ENCODE measurements at regions not wholly inside any gene's neighbourhood (a gene's known extent, or its start where the extent isn't known, plus 50 kb on each side); places are given as distances from the start of the nearest gene placed in this dataset.
"Not testable (repeated sequence)": the region's sequence is repeated elsewhere in the genome, so short reads cannot be mapped to it uniquely, and the experiment has no call there.

DNA sequence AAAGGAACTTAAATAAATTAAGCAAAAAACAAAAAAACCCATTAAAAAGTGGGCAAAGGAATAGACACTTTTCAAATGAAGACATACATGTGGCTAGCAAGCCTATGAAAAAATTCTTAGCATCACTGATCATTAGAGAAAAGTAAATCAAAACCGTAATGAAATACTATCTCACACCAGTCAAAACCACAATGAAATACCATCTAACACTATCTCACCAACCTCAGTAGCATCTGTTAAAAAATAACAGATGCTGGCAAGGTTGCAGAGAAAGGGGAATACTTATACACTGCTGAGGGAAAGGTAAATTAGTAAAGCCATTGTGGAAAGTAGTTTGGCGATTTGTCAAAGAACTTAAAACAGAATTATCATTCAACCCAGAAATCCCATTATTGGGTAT, 381.1 kb downstream of the FLRT2 start:
- no peak for DNase-seq

DNA sequence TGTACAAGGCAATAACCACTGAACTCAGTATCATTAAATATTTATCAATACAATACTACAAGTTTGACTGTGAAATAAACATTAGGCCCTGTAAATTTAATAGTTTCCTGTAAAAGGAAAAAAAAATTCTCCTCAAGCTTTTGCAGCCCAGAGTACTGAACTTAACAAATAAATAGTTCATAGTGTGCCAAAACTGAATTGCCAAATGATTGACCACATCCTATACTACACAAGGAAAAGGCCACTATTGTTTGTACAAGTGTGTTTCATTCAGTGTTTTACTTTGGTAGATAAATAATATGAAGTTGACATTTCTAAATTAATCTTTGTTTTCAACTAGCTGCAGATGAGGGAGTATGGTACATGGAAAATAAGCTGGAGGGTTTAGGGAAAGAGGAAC, 379.6 kb downstream of the FLRT2 start:
- no peak for DNase-seq

DNA sequence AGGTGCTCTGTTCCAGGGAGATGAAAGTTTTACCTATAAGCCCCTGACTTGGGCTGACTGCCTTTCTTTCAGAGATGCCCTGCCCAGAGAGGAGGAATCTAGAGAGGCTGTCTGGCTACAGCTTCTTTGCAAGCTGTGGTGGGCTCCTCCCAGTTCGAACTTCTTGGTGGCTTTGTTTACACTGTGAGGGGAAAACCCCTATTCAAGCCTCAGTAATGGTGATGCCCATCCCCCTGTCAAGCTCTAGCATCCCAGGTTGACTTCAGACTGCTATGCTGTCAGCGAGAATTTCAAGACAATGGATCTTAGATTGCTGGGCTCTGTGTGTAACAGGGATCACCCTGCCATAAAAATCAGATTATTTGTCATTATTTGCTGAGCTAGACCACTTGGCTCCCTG, 377.6 kb downstream of the FLRT2 start:
- DNase-seq = no peak

DNA sequence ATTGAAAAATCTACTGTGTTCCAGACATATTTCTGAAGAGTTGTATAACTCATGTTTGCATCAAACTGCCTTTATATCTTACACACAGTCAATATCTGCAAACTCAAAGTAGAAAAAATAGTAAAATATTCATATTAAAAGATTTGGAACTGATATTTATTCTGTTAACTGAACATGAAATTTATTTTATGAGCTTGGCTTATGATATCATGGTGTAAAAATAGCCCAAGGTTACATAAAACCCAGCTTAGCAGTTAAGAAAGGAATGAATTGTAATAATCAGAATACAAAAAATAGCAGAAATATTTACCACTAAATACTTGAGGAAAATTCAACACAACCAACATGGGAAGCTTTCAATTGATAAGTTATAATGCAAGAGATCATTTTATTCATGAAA, 367.9 kb downstream of the FLRT2 start:
- DNase-seq = no peak

DNA sequence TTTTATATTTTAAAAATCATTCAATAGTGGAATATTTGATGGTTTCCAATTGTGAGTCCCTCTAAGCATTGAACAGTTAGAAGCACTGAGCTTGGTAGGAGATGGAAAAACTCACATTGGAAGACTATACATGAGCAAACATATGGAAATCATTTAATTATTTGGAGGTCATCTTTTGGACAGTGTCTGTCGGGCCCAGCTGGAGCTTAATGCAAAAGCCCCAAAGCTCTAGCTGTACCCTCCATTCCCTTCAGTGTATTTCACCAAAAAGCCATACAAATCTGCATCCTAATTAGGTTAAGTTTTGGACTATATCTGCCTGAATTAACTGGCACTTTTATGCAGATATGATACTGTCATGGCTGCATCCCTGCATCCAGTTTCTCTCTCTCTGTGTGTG, 365.7 kb downstream of the FLRT2 start:
- no peak for DNase-seq

DNA sequence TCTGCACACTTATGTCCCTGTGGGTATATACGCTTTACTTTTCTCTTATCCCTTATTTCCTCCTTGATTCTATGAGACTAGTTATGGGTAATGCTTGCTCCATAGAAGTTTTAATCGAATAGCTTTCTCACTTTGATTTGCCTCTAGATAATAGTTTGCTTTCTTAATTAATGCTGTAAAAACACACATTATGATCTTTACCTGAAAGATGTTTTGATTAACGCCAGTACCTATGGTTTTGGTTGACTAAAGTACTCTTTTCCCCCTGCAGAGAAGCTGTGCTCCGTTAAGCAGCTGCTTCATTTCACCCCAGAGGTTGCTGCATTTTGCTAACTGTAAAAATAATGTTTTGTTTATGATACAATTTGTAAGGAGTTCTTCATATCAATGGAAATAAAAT, 362.3 kb downstream of the FLRT2 start:
- DNase-seq = no peak

DNA sequence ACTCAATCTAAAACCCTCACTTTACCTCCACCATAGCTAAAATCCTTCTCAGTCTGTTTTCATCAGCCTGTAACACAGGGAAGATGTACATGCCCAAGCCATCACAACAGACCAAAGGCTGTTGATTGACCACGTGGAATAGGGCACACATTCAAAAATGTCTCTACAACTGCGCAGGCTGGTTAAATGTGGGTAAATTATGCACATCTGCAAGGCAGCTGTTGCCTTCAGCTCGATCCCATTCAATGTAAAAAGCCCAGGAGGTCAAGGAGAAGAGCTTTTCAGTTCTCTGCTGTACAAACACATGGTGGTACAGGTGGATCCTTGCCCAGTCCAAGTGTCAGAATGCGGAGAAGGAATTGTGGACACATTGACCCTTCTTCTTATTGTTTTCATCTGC, 354.0 kb downstream of the FLRT2 start:
- no peak for DNase-seq

DNA sequence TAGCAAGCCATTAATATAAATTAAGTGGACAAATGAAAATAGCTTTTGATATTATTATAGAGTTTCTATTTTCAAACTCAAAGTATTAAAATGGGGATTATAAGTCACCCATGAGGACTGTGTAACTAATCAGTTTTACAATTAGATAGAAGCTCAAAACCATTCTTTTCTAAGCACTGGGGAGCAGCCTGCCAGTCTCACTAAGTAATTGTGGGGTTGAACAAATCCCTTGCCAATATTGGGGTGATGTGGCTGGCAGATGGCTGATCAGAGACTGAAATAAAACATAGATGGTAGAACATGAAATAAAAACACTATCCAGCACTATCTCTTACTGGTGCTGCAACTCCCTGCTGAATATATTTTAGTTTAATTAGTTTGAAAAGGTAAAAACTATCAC, 353.2 kb downstream of the FLRT2 start:
- DNase-seq = no peak

DNA sequence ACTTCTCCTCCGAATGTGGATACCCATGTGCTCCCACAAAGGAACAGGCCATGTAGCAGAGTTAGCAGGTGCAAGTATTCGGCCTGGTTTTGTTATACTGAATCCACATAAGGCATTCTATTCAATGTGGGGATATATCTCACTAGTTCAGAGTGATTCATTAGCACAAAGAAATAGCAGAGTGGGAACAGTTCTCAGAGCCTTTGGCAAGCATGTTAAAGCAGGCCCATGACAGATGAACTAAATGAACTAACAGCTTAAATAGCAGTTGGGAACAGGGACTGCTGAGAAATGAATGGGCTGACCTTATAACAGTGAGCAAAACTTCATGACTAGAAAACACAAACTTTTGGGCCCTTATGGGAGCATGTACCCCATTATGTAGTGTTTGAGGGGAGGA, 352.0 kb downstream of the FLRT2 start:
- DNase-seq = no peak

DNA sequence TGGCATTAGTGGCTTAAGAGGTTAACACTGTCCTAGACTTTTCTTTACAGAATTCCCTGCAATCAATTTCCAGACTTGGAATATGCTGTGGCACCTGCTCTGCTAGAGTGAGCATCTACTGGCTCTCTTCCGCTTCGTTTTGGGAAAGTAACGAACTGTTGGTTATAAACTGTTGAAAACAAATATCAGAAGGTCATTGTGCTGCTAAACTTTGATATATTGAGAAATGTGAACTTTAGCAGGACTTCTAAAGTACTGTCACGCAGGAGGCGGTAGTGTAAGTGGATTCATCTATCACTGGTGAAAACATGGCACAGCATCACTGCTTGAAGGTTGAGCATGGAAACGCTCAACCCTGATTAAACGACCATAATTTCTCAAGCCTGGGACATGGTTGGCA, 348.9 kb downstream of the FLRT2 start:
- DNase-seq = no peak

DNA sequence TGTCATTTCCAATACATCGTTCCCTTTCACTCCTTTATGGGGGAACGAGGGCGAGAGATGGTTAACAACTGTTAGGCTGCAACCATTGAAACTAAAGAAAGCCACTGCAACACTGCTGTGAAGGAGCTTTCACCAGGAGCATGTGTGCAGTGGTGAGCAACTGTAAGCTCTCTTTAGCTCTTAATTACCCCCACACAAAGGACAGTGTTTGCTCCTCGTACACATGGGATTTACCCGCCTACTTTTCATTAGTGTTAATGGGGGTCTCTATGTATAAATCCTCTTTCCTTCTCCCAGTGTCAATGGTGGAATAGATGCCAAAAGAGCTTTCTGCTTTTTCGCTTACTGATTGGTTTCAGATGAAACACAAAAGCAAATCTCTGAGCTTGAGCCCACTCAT, 343.1 kb downstream of the FLRT2 start:
- DNase-seq = no peak

DNA sequence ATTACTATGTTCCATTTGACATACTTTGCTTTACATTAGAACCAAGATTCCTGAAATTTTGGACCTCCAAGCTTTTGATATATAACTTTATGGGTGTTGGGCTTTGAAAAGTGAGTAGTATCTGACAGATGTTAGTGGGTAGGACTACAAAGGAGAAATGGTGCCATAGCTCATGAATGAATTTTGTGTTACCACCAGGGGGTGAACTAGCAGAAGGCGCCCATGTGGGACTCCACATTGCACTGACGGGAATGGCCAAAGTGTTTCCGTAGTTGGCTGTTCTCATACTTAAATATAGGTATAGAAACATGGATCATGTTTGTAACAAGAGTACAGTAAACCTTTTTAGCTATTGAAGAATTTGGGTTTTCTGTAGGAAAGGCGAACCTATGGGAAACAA, 337.5 kb downstream of the FLRT2 start:
- DNase-seq = no peak

DNA sequence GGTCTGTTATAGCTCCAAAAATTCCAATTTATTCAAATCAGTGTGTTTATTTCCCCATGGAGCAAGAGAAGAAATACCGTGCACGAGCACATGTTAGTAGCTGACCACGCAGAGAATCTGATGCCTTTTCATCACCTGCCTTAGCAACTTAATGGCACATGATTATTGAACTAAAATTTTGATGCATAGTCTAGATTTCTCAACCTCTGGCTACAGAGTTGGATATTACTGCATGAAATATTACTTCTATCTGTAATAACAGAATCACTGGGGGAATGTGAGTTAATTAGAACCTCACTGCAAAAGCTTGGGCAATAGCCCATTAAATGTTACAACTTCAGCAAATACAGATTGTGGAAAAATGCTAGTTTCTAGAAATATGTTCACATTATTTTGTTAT, 335.8 kb downstream of the FLRT2 start:
- no peak for DNase-seq

DNA sequence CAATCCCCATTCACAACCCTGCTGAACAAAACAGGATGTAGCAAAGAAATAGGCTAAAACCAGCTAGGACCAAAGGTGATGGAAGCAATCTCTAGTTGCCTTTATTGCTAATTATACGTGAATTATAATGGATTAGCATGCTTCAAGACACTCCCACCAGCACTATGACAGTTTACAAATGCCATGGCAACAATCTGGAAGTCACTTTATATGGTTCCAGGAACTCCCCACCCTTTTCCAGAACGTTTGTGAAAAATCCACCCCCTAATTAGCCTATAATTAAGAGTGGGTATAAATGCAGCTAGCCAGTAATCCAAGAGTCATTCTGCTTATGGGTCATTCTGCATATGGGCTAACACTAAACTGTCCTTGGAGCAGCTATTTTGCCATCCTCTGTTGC, 328.7 kb downstream of the FLRT2 start:
- no peak for DNase-seq

DNA sequence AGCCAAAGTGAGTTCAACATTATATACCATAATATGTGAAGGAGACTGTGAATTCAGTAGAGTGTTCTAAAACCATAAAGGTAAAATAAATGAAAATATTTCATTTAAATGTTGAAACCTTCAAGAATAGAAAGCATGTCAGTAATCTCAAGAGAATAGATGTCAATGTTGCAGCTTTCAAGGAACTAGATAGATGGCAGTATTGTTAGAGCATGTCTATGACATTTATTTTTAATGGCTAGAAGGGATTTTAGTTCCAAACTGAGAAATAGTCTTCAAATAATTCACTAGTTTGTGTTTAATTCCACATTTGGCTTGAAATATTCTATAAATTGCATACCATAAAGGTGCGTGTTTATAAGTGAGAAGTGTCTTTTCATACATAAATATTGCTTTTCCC, 326.5 kb downstream of the FLRT2 start:
- DNase-seq = no peak

DNA sequence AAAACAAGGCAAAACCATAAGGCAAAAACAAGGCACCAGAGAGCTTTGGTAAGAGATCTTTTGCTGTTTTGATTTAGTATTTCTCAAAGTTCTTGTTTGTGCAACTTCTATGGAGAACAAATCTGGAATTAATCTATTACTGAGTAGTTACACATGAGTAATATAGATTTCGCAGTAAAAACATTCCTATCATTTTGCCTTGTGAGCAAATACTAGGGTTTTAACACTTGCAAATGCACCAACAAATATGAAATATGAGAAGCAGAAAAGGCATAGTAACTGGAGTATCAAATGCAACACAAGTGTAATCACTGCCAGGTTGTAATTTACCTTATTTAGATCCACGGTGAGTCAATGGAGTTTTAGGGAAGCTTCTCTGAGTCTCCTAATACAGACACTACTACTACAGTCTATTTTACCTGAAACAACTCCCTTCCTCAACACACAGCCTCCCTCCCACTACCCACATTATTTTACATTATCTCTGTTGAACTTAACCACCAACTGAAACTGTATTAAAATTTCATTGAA, 324.1 kb downstream of the FLRT2 start:
- no peak for DNase-seq

DNA sequence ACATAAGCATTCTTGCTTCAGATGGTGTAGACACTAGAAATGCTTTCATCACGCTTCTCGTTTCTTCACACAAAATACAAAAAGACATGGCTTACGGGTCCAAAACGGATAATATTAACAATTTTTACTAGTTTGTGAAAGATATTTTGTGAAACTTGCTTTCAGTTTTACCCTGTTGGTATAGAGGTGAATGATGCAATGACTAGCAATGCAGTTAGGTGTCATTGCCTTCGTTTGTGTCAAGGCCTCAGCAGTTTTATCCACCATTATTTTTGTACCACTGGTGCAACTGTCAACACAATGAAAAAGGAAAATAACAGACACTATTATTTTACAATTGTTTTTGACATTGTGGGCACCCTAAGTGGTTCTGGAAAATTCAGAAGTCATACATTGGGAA, 323.0 kb downstream of the FLRT2 start:
- no peak for DNase-seq

DNA sequence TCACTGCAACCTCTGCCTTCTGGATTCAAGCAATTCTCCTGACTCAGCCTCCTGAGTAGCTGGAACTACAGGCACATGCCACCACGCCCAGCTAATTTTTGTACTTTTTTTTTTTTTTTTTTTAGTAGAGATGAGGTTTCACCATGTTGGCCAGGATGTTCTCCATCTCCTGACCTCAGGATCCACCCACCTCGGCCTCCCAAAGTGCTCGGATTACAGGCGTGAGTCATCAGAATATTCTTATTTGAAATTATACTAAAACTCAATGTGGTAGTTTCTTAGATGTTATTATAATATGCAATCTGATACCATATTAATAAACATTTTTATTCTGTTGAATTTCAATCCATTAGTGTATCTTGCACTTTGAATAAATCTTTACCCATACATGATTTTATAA, 322.2 kb downstream of the FLRT2 start:
- DNase-seq = not testable (repeated sequence)

DNA sequence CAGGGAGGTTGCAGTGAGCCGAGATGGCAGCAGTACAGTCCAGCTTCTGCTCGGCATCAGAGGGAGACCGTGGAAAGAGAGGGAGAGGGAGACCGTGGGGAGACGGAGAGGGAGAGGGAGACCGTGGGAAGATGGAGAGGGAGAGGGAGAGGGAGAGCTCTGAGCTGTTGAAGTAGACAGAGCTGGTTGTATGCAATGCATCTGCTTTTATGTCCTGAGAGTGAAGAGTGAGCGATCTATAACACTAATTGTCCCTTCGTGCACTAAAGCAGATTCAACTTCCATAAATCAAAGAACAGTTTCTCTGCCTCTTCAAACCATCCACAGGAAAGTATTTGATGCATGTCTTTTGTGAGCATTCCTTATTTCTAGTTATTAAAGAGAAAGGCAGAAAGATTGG, 300.6 kb downstream of the FLRT2 start:
- DNase-seq = not testable (repeated sequence)

DNA sequence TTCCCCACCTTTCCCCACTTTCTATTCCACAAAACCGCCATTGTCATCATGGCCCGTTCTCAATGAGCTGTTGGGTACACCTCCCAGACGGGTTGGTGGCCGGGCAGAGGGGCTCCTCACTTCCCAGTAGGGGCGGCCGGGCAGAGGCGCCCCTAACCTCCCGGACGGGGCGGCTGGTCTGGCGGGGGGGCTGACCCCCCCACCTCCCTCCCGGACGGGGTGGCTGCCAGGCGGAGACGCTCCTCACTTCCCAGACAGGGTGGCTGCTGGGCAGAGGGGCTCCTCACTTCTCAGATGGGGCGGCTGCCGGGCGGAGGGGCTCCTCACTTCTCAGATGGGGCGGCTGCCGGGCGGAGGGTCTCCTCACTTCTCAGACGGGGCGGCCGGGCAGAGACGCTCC, 299.7 kb downstream of the FLRT2 start:
- not testable (repeated sequence) for DNase-seq

DNA sequence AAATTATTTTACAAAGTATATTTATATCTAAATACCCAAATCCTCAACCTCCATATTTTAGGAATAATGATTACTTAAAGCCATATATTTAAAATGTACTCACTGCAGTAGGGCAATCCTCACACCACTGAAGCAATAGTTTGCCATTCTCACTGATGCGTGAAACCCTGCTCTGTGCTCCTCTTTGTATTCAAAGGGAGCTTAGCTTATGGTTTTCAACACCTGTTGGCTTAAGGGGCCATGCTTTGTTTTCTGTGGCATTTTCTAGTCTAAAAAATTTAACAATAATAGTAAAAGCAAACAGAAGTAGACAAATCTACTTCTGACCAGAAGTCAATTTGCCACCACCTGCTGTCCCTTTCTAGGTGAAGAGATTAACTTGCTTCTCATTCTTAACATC, 294.6 kb downstream of the FLRT2 start:
- no peak for DNase-seq

DNA sequence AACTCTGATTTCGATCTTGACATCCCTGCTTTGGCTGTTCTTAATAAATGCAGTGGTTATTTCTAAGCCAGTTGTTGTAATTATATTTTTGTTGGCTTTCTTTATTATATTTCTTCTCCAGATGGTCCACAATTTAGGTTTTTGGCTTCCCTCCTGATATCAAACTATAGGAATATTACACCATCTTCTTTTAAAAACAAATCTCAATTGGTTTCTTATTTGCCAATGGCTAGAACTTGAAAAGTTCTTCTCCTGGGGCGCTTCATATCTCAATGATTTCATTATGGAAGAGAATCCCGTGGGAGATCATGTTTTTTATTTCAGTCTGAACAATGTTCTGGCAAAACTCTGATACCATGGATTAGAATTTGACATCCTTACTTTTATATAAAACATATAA, 292.3 kb downstream of the FLRT2 start:
- no peak for DNase-seq

DNA sequence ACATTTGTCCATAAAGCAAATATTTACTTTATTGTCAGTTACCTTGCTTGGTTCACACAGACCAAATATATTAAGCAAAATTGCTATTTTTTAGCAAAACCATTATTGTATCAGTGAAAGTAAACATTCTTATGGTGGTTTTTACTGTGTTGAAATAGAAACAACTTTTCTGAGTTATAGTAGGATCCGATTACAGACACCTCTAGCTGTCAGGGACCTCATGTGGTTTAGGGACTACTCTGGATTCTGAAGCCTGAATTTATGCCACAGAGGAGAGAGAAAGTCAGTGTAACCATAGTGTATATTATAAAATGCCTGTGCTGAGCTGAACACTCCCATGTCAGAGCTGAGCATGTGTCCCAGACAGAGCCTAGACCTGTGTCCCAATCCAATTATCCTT, 287.5 kb downstream of the FLRT2 start:
- no peak for DNase-seq

DNA sequence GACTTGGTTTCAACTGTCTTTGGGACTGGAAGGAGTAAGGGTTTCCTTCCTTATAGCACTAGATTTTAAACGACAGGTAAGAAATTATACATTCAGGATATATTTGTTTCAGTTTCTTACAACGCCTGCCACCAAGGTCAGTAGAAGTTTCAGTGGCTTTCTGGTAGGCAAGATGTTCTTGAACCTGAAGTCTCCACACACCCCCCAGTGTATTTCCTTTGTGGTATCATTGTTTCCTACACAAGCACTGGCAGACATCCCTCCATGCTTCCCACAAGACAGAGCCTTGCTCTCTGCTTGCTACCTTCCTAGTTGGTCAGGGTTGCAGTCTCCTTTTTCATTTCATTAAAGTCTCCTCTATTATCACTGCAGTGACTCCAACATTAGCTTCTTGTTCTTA, 283.1 kb downstream of the FLRT2 start:
- DNase-seq = no peak

DNA sequence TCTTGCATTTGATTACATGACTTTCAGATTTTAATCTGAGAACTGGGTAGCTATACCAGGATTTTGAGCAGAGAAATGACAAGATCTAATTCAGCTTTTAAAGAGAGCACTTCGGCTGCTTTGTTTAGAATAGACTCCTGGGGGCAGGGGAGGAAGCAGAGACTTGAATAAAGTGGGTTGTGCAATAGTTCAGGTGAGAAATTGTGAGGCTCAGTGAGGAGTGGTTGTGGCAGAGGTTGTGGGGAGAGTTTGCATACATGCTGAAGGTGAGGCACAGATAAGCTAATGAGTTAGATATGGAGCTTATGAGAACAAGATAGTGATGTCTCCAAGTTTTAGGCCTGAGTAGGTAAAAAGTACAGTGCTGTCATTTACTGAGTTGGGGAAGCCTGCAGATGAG, 281.4 kb downstream of the FLRT2 start:
- no peak for DNase-seq

DNA sequence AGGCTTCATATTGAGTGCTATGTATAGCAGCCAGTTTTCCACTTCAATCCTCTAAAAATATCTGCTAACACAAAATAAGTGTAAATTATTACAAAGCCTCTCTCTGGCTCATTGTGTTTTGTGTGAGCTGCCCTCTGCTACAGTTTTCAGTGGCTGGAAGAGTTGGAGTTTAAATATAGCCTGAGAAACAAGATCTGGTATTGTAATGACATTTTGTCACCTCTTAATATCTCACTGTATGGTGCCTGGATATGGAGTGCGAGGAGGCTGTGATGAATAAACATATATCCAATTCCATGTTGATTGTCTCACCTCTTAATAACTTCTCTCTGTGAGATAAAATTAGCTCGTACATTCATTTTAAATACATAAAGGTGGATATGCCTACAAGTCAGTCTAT, 269.7 kb downstream of the FLRT2 start:
- DNase-seq = no peak
